HL-60 (cell line): ENCODE measurements at regions not wholly inside any gene's neighbourhood (a gene's known extent, or its start where the extent isn't known, plus 50 kb on each side); places are given as distances from the start of the nearest gene placed in this dataset.

ENCODE experiments used
- POLR2AphosphoS5 ChIP-seq: IDR thresholded peaks from 2 replicates; pipeline ENCODE4 v1.6.1; 2012; ENCODE audit warnings: low read depth
- TF ChIP-seq, protein P1 (sequence below): IDR thresholded peaks from one replicate; pipeline ENCODE4 v1.5.1; 2011; ENCODE audit warnings: low read length, control low read depth, inconsistent platforms; ENCODE audit not compliant: insufficient read depth

DNA sequence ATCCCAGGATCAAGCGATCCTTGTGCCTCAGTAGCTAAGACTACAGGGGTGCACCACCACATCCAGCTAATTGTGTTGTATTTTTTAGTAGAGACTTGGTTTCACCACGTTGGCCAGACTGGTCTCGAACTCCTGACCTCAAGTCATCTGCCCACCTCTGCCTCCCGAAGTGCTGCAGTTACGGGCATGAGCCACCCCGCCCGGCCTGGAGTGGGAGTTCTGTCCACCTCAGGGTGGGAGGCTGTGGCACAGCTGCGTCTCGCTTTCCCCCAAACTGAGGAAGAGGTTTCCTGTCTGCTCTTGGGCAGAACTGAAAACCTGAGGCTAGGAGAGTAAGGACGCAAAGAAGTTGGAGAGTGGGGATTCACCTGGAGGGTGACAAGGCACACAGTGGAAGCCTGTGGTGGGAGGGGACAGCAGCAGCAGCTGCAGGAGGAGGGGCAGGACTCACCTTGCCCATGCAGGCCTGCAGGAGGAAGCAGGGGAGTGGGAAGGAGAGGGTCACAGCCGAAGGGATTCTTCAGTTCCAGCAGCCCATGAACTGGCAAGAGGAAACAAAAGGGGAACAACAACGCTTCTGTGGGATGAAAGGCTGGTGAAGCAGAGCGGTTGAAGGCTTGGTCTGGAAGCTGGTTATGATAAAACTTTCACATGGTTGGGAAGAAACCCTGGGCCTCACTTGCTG, 181.4 kb downstream of the GAS1 start:
- TF ChIP-seq POLR2AphosphoS5, result no peak
- TF ChIP-seq, protein P1, sequence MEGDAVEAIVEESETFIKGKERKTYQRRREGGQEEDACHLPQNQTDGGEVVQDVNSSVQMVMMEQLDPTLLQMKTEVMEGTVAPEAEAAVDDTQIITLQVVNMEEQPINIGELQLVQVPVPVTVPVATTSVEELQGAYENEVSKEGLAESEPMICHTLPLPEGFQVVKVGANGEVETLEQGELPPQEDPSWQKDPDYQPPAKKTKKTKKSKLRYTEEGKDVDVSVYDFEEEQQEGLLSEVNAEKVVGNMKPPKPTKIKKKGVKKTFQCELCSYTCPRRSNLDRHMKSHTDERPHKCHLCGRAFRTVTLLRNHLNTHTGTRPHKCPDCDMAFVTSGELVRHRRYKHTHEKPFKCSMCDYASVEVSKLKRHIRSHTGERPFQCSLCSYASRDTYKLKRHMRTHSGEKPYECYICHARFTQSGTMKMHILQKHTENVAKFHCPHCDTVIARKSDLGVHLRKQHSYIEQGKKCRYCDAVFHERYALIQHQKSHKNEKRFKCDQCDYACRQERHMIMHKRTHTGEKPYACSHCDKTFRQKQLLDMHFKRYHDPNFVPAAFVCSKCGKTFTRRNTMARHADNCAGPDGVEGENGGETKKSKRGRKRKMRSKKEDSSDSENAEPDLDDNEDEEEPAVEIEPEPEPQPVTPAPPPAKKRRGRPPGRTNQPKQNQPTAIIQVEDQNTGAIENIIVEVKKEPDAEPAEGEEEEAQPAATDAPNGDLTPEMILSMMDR, result no peak
